Stimulated activated CD4-positive, alpha-beta T cell treated with anti-CD3 and anti-CD28 coated beads, Interleukin-15, amount 100 ng/mL, for 48 hours (primary cell): ENCODE measurements at regions not wholly inside any gene's neighbourhood (a gene's known extent, or its start where the extent isn't known, plus 50 kb on each side); places are given as distances from the start of the nearest gene placed in this dataset.
"Not testable (repeated sequence)": the region's sequence is repeated elsewhere in the genome, so short reads cannot be mapped to it uniquely, and the experiment has no call there.

Experiments used
- DNase-seq, 2 donors: peaks; one replicate each; pipeline ENCODE4 v3.0.0-alpha.2; 2020; ENCODE audit warnings: low read depth in 2 of 2

DNA sequence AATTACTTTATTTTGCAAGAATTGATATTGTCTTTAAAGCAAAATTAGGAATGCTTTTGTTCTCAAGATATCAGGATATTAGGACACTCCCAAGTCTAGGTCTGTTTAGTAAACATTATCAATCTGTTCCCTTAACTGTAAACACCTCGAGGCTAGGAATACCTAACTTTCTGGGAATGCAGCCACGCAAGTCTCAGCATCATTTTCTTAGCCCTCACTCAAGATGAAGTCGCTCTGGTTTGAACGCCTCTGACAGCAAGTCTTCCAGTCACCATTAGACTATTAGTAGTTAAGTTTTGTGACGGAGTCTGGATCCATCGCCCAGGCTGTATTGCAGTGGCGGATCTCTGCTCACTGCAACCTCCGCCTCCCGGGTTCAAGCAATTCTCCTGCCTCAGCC lies 128.0 kb upstream of the MYO3A start:
- no peak for DNase-seq

GRCh38 chr10:25808372-25808771 lies 125.7 kb upstream of the MYO3A start:
- no peak for DNase-seq

GRCh38 chr10:25811052-25811685 lies 122.9 kb upstream of the MYO3A start:
- no peak for DNase-seq

GRCh38 chr10:25813511-25813910 lies 120.5 kb upstream of the MYO3A start:
- no peak for DNase-seq

DNA sequence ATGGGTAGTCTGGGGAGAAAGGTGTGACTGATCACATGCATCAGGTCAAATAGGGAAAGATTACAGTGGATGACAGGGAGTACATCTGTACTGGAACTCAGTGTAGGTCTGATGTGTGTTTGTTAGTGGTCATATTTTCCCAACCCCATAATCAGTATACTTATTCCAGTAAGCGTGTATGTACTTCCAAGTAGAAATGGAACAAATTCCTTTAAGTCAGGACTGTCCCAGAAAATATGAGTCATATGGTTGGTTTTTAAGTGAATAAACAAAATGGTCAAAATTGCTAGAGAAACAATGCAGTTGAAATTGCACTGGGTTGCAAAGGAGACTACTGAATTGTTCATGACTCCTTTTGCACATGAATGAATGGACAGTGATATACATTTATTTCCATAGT lies 118.8 kb upstream of the MYO3A start:
- no peak for DNase-seq

DNA sequence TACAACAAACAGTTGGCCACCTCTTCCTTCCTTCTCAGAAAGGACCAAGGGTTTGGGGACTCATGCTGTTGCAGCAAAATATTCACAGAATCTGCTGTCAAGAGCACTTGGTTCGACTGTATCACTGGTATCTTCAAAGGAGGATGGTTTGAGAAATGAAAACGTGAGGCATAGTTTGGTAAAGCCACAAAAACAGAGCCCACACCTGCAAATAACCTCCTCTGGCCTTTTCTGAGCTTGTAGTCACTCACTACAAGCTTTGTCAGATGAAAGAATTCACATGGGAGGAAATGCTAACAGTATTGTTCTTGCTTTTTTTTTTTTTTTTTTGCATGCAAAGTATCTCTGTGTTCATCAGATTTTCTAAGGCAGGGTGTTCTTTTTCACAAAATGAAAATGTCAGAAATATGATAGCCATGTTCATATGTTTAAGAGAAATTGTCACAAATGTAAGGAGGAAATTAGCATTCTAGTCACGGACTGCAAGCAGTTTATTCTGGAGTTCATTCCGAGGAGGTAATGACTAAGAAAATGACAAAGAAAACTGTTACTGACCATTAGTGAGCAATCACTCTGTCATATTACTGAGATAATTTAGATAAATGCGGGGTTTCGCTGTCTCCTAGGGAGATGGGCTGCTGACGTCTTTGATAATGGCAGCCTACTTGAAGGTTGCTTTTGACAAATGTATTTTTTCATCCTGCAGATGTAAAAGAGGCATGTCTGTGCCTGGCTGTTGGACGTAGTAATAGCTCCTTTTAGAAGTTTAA lies 117.8 kb upstream of the MYO3A start:
- no peak for DNase-seq

DNA sequence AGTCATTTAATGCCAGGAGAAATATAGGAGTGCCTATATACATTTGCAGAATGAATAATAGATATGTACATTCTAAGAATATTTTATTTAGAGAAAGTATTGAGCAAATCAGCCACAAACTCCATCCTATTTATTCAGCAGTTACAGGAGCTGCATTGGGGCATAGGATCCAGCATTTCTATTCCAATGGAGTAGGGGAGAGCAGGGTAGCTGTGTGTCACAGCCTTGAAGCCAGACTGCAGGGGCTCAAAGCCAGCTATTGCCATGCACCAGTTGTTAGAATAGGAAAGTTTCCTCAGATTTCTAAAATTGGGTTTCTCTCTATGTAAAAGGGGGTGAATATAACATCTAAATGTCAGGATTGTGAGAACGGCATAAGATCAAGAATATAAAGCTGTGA lies 116.8 kb upstream of the MYO3A start:
- no peak for DNase-seq

DNA sequence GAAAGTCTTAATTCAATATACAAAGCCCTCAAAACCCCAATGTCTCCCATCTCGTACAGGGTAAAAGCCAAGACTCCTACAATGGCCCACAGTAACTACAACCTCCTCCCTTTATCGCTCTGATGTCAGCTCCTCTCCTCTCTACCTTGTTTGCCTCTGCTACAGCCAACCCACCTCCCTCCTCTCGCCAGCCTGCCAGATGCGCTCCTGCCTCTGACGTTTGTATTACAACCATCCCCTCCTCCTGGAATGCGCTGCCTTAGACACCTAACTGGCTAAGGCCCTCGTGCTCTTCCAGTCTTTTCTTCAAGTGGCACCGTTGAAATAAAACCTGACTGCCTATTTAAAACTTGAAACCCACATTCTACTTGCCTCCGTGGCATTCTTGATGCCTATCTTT lies 115.3 kb upstream of the MYO3A start:
- DNase-seq, result no peak

GRCh38 chr10:25820472-25820871 lies 113.6 kb upstream of the MYO3A start:
- no peak for DNase-seq

DNA sequence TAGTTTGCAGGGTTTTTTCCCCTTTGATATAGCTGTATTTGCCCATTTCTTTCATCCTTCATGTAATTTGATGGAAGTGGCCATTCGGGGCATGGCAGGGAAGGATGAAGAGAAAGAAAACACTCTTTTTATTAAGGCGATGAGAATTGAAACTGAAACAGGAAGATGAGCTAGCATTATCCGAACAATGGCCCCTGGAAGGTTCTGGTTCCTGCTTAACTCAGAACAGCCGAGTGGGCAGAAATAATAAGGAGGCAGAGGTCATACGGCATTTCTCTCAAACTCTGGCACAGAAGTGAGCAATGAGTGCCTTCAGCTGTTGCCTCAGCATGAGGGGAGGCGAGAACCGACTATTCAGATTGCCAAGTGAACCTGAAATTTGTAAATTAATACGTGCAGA lies 113.2 kb upstream of the MYO3A start:
- DNase-seq, result no peak

DNA sequence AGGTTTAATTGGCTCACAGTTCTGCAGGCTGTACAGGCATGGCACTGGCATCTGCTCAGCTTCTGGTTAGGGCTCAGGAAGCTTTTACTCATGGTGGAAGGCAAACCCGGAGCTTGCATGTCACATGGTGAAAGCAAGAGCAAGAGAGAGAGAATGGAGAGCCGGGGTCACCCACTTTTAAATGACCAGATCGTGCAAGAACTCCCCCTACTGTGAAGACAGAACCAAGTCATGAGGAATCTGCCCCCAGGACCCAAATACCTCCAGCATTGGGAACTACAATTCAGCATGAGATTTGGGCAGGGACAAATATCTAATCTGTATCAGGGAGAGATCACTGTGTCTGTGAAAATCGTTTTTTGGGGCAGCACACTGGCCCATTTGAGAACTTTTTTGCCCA lies 110.0 kb upstream of the MYO3A start:
- no peak for DNase-seq

DNA sequence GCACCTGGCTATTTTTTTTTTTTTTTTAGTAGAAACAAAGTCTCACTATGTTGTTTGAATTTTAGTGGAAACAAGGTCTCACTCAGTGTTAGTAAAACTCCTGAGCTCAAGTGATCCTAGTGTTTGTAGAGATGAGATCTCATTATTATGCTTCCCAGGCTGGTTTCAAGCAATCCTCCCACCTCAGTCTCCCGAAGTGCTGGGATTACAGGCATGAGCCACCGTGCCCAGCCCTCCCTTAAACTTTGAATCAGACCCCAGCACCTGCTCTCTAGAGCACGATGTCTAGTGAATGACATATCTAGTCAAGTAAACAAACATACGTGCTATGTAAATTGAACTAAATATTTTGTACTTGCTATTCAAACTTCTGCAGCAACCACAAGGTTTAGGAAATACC lies 105.6 kb upstream of the MYO3A start:
- DNase-seq, result no peak

DNA sequence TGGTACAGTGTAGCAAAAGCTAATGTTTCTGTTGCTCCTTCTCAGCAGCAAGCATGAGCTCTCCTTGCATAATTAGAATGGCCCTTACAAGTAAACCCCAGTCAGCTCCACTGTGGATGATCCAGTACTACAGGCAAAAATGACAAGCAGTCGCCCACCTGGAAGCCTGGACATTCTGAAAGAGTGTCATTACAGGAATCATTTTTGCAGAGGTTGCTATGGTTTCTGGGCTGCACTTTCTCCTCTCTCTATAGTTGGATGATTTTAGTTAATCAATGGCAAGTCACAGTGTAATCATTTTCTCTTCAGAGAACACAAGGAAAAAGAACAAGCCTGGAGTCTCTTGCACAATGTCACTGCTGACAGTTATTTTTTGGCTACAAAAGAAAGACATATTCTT lies 102.9 kb upstream of the MYO3A start:
- no peak for DNase-seq

DNA sequence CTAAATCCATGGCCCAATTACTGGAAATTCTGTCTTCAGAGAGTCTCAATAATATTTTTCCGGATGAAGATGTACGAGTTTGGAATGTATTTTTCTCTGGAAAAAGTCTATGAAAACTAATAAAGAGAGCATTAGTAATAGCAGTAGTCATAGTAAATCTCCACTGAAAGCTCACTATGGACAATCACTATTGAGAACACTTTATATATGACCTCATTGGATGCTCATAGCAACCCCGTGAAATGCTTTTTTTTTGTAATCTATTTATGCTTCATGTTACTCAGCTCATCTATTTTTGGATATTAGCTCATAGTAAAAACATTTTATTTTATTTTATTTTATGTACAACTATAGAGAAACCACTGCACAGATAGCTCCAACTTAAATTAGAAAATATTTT lies 94.3 kb upstream of the MYO3A start:
- no peak for DNase-seq

- DNase-seq, result not testable (repeated sequence)
These were observed 93.2 kb upstream of the MYO3A start for GRCh38 chr10:25840875-25841274.

GRCh38 chr10:25842146-25842545 lies 91.9 kb upstream of the MYO3A start:
- no peak for DNase-seq

DNA sequence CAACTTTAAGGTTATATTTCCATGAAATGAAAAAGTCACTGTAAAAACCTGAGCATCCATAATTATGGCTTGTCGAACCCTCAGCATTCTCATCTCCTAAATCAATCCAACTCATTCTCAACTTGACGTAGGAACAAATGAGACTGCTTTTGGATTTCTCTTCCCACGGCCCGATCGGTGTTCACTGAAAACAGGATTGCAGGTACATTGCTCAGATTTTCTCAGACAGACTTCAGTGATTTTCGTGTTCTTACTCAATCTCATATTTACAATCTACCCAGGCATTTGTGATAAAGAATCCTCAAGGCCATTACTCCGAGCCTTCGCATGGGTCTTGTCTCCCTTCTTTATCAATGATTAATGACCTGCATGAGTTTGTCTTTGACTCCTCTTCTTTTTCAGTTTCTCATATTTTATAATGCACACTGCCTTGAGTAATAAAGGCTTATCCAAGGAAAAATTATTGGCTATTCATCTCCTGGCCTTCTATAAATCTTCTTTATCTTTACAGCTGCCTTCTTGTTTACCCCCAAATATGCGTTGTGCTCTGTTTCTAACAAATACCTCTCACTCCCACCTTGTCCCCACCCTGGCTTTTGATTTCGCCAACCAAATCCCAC lies 90.4 kb upstream of the MYO3A start:
- DNase-seq, result no peak

- not testable (repeated sequence) for DNase-seq
These were observed 89.3 kb upstream of the MYO3A start for GRCh38 chr10:25844716-25845115.

- no peak for DNase-seq
These were observed 84.8 kb upstream of the MYO3A start for GRCh38 chr10:25849268-25849667.

DNA sequence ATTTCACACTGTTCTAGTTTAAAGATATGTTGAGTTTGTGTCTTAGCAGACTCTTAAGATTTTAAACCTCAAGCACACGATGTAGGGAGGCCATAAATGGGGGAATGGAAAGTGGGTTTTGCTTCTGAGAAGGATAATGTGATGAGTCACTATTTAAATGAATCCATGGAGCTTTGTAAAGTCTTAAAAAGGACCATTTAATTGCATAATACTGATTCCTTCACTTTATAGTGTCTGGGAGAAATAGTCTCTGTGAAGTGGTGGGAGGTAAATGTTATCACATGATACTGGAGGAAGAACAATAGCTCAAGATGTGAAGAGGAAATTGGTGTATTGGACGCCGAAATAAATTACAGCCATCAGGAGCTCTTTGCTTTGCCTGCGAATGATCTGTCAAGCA lies 84.0 kb upstream of the MYO3A start:
- DNase-seq, result no peak

DNA sequence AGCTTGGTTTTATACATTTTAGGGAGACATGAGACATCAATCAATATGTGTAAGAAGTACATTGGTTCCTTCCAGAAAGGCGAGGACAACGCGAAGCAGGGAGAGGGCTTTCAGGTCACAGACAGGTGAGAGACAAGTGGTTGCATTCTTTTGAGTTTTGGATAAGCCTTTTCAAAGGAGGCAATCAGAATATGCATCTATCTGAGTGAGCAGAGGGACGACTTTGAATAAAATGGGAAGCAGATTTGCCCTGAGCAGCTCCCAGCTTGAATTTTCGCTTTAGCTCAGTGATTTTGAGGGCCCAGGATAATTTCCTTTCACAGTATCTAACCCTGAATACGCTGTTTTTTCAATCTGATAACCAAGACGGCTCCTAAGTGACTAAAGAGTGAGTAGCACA lies 82.5 kb upstream of the MYO3A start:
- no peak for DNase-seq

DNA sequence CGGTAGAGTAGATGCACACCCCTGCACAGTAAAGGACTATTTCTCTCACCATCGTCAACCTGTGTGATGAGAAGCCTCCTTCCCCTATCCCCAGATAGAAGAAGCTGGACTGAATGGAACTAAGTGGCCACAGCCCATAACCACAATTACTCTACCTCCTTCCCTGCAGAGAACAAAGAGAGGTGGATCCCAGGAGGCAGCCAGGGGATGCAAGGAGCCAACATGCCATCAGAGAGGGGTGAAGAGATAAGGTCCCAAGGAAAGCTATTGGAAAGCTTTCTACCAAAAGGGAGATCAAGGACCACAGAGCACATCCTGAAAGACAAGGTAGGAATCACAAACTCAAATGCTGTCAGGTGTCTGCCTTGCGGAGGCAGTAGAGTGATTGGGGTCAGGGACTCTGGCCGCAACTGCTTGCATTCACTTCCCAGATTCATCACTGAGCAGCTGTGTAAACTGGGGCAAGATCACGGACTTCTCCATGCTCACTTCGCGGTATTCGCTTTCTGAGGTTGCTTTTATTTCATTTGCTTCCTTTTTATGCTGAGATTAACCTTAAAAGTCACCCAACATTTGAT lies 81.6 kb upstream of the MYO3A start:
- no peak for DNase-seq

DNA sequence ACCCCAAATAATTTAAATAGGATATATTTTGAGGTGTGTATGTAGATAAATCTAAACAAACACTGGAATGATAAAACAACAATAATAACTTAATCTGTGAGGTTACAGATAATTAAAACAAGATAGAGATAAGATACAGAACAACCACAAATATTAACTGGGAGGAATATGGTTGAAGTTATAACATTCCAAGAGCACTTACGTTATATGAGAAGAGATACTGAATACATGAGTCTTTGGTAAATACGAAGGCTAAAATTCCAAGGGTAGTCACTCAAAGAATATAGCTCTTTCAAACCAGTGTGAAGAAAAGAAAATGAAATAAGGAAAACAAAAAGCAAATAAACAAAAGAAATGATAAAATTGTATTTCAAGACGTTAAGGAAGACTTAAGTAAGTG lies 76.0 kb upstream of the MYO3A start:
- no peak for DNase-seq
